ENCODE measurements at regions not wholly inside any gene's neighbourhood (a gene's known extent, or its start where the extent isn't known, plus 50 kb on each side); places are given as distances from the start of the nearest gene placed in this dataset.
A peak's percentile ranks its signal among the peaks of the same experiment; 100 is the strongest.

GRCh38 chr1:56437959-56438358 lies 141.4 kb downstream of the PLPP3 start:
- no peaks in the 10 kb centered on the region for H4K20me1 ChIP-seq (ENCODE audit: insufficient read depth)
- H3K36me3 ChIP-seq (ENCODE audit: low read depth): no peaks in the 10 kb centered on the region
- H3K4me3 ChIP-seq: no peak overlapping the region
- no peaks in the 10 kb centered on the region for H3F3A ChIP-seq (ENCODE audit: insufficient read depth)
- H3K79me2 ChIP-seq (ENCODE audit: insufficient read depth): no peaks in the 10 kb centered on the region
- no peak overlapping the region for H3K4me2 ChIP-seq (ENCODE audit: unreplicated experiment)
- TF ChIP-seq EZH2 (IDR thresholded peaks at IDR 0.05; ENCODE audit: insufficient read depth, poor library complexity, severe bottlenecking): no peak
- DNase-seq: peak; percentile 27
- H3K9me3 ChIP-seq (ENCODE audit: low read depth): no peaks in the 10 kb centered on the region
- H3K9me2 ChIP-seq (ENCODE audit: insufficient read depth): no peaks in the 10 kb centered on the region
- H3K4me1 ChIP-seq (ENCODE audit: insufficient read depth): no peaks in the 10 kb centered on the region; the same call in 1 of the 2 replicates
- H3K9ac ChIP-seq: no peak overlapping the region
- WGBS, 2 experiments (ENCODE audit: low coverage in 1 of 2, low lambda C conversion rate in 2 of 2, missing lambda C conversion rate in 2 of 2): 0 to 8% methylated on average over 1 of the region's 1 CpG
- H3K27ac ChIP-seq: no peak overlapping the region
- no peak overlapping the region for H2AFZ ChIP-seq
- H3K27me3 ChIP-seq (replicated peaks; ENCODE audit: insufficient read depth): no peaks in the 10 kb centered on the region
- in situ Hi-C loops (cut with MboI): no loop called here

DNA sequence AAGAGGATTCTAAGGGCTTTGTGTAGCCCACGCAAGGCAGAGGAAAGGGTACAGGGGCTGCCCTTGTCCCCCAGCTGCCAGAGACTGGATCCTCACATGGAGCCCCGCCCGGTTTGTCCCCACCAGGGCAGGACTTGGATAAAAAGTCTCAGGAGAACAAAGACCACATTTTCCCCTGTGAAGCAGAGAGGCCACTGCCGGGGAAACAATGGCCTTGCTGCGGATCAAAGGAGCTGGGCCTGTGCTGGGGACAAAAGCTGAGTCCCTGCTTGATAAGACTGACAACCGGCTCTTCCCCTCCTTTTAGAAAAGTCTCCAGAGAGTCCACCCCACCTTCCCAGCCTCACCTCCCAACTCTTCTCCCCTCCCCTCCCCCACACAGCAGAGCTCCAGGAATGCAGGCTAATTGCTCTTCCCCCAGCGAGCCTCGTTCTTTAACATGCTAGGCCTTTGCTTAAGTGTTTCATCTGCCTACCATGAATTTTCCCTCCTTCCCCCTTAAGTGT lies 142.4 kb downstream of the PLPP3 start:
- TF ChIP-seq EZH2 (IDR thresholded peaks at IDR 0.05; ENCODE audit: insufficient read depth, poor library complexity, severe bottlenecking): no peak
- TF ChIP-seq EZH2phosphoT487 (IDR thresholded peaks at IDR 0.05; ENCODE audit: insufficient read depth, low read depth): no peak
- no peak overlapping the region for H3K9ac ChIP-seq
- in situ Hi-C loops (cut with MboI): no loop called here
- H3F3A ChIP-seq (ENCODE audit: insufficient read depth): no peaks in the 10 kb centered on the region
- no peak overlapping the region for H3K27ac ChIP-seq
- 82 to 89% methylated on average over 8 of the region's 8 CpGs for WGBS, 2 experiments (ENCODE audit: low coverage in 1 of 2, low lambda C conversion rate in 2 of 2, missing lambda C conversion rate in 2 of 2)
- no peaks in the 10 kb centered on the region for H4K20me1 ChIP-seq (ENCODE audit: insufficient read depth)
- no peaks in the 10 kb centered on the region; the same call in 1 of the 2 replicates for H3K4me1 ChIP-seq (ENCODE audit: insufficient read depth)
- H3K27me3 ChIP-seq (replicated peaks; ENCODE audit: insufficient read depth): no peaks in the 10 kb centered on the region
- H3K9me3 ChIP-seq (ENCODE audit: low read depth): no peaks in the 10 kb centered on the region
- H3K36me3 ChIP-seq (ENCODE audit: low read depth): no peaks in the 10 kb centered on the region
- no peak overlapping the region for H3K4me3 ChIP-seq
- H3K9me2 ChIP-seq (ENCODE audit: insufficient read depth): no peaks in the 10 kb centered on the region
- no peaks in the 10 kb centered on the region for H3K79me2 ChIP-seq (ENCODE audit: insufficient read depth)
- H2AFZ ChIP-seq: no peak overlapping the region
- H3K4me2 ChIP-seq (ENCODE audit: unreplicated experiment): no peak overlapping the region
- DNase-seq: no peak

DNA sequence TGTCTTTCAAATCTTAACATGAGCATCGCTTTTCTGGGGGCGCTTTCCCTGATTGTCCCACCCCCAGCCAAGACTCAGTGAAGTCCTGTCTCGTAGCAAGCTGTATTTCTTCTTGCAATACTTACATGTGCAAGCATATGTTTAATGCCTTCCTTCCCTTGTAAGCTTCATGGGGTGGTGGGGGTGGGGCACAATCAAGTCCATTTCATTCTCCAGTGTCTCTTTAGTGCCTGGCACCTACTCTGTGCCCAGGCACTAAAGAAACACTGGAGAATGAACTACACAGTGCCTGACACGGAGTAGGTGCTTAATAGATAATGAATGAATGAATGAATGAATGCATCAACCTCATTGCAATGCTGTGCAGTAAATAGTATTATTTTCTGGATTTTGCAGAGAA lies 143.1 kb downstream of the PLPP3 start:
- Histone ChIP-seq H3F3A (ENCODE audit: insufficient read depth) (no peaks in the 10 kb centered on the region), H3K36me3 (ENCODE audit: low read depth) (no peaks in the 10 kb centered on the region), H3K4me1 (ENCODE audit: insufficient read depth) (no peaks in the 10 kb centered on the region; the same call in 1 of the 2 replicates), H3K79me2 (ENCODE audit: insufficient read depth) (no peaks in the 10 kb centered on the region), H4K20me1 (ENCODE audit: insufficient read depth) (no peaks in the 10 kb centered on the region), H3K27ac (no peak overlapping the region), H3K4me3 (no peak overlapping the region), H3K4me2 (ENCODE audit: unreplicated experiment) (no peak overlapping the region), H3K9ac (no peak overlapping the region), H3K27me3 (replicated peaks; ENCODE audit: insufficient read depth) (no peaks in the 10 kb centered on the region), H2AFZ (no peak overlapping the region), H3K9me3 (ENCODE audit: low read depth) (no peaks in the 10 kb centered on the region), H3K9me2 (ENCODE audit: insufficient read depth) (no peaks in the 10 kb centered on the region)
- TF ChIP-seq EZH2phosphoT487 (IDR thresholded peaks at IDR 0.05; ENCODE audit: insufficient read depth, low read depth) (no peak), EZH2 (IDR thresholded peaks at IDR 0.05; ENCODE audit: insufficient read depth, poor library complexity, severe bottlenecking) (no peak)
- in situ Hi-C loops (cut with MboI): no loop called here
- DNase-seq: no peak
- 84 to 91% methylated on average over 4 of the region's 4 CpGs for WGBS, 2 experiments (ENCODE audit: low coverage in 1 of 2, low lambda C conversion rate in 2 of 2, missing lambda C conversion rate in 2 of 2)

GRCh38 chr1:56435434-56436262 lies 143.7 kb downstream of the PLPP3 start:
- no peaks in the 10 kb centered on the region for H3K36me3 ChIP-seq (ENCODE audit: low read depth)
- H2AFZ ChIP-seq: no peak overlapping the region
- TF ChIP-seq EZH2phosphoT487 (IDR thresholded peaks at IDR 0.05; ENCODE audit: insufficient read depth, low read depth) (no peak), EZH2 (IDR thresholded peaks at IDR 0.05; ENCODE audit: insufficient read depth, poor library complexity, severe bottlenecking) (no peak)
- DNase-seq: no peak
- no peaks in the 10 kb centered on the region; the same call in 1 of the 2 replicates for H3K4me1 ChIP-seq (ENCODE audit: insufficient read depth)
- no peak overlapping the region for H3K27ac ChIP-seq
- H3K79me2 ChIP-seq (ENCODE audit: insufficient read depth): no peaks in the 10 kb centered on the region
- no peaks in the 10 kb centered on the region for H3K27me3 ChIP-seq (replicated peaks; ENCODE audit: insufficient read depth)
- H3K9me3 ChIP-seq (ENCODE audit: low read depth): no peaks in the 10 kb centered on the region
- in situ Hi-C loops (cut with MboI): no loop called here
- no peaks in the 10 kb centered on the region for H3K9me2 ChIP-seq (ENCODE audit: insufficient read depth)
- no peak overlapping the region for H3K4me2 ChIP-seq (ENCODE audit: unreplicated experiment)
- WGBS, 2 experiments (ENCODE audit: low coverage in 1 of 2, low lambda C conversion rate in 2 of 2, missing lambda C conversion rate in 2 of 2): 71 to 75% methylated on average over 2 of the region's 2 CpGs
- H3K9ac ChIP-seq: no peak overlapping the region
- H4K20me1 ChIP-seq (ENCODE audit: insufficient read depth): no peaks in the 10 kb centered on the region
- H3F3A ChIP-seq (ENCODE audit: insufficient read depth): no peaks in the 10 kb centered on the region
- no peak overlapping the region for H3K4me3 ChIP-seq
